ENCODE measurements at regions not wholly inside any gene's neighbourhood (a gene's known extent, or its start where the extent isn't known, plus 50 kb on each side); places are given as distances from the start of the nearest gene placed in this dataset.

DNA sequence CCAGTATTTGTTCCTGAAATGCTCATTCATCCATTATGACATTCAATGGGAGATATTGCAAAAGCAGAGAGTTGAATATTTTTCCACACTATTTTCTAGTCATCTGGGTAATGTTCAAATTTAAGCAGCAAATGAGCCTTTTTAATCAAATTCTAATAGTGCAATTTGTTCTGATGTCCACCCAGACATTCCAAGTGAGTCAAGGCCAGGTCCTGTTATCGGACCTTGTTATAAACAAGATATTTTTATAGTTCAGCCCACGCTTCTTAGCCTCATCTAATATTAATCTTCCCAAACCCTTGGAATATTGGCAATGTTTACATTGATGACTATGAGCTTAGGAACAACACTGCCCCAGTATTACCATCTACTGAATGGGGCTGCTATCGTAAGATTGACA, 500.1 kb upstream of the PHF14 start:
- Histone ChIP-seq H3K4me3 (no peak overlapping the region), H3K27ac (no peak overlapping the region), H3K36me3 (no peaks in the 10 kb centered on the region), H3K4me1 (ENCODE audit: low read depth) (no peaks in the 10 kb centered on the region), H3K9me3 (ENCODE audit: low read depth) (no peaks in the 10 kb centered on the region), H3K27me3 (no peaks in the 10 kb centered on the region)
- TF ChIP-seq, protein P1, sequence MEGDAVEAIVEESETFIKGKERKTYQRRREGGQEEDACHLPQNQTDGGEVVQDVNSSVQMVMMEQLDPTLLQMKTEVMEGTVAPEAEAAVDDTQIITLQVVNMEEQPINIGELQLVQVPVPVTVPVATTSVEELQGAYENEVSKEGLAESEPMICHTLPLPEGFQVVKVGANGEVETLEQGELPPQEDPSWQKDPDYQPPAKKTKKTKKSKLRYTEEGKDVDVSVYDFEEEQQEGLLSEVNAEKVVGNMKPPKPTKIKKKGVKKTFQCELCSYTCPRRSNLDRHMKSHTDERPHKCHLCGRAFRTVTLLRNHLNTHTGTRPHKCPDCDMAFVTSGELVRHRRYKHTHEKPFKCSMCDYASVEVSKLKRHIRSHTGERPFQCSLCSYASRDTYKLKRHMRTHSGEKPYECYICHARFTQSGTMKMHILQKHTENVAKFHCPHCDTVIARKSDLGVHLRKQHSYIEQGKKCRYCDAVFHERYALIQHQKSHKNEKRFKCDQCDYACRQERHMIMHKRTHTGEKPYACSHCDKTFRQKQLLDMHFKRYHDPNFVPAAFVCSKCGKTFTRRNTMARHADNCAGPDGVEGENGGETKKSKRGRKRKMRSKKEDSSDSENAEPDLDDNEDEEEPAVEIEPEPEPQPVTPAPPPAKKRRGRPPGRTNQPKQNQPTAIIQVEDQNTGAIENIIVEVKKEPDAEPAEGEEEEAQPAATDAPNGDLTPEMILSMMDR (IDR thresholded peaks at IDR 0.05; ENCODE audit: low read depth, low read length), result no peak
- no peak for DNase-seq (ENCODE audit: low read depth in 1 of 2, low spot score in 1 of 2)

DNA sequence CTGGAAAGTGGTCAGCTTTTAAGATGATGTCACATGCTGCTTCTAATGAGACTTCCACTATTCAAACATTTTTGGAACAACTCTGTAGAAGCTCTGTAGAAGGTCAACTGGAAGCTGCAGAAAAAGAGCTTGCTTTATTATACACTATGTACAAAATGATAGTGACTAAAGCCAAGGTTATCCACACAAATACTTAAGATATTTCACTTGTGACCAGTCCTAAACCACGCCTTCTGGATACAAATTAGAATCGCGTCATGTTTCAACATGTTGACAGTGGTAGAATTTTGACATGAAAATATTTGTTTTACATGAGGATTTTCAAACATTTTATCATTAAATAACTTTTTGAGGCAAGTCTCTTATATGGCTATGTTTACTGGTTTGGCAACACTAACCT, 499.6 kb upstream of the PHF14 start:
- Histone ChIP-seq H3K4me1 (ENCODE audit: low read depth) (no peaks in the 10 kb centered on the region), H3K4me3 (no peak overlapping the region), H3K27me3 (no peaks in the 10 kb centered on the region), H3K27ac (no peak overlapping the region), H3K9me3 (ENCODE audit: low read depth) (no peaks in the 10 kb centered on the region), H3K36me3 (no peaks in the 10 kb centered on the region)
- TF ChIP-seq, protein P1 (IDR thresholded peaks at IDR 0.05; ENCODE audit: low read depth, low read length), result no peak
- DNase-seq (ENCODE audit: low read depth in 1 of 2, low spot score in 1 of 2), result no peak

DNA sequence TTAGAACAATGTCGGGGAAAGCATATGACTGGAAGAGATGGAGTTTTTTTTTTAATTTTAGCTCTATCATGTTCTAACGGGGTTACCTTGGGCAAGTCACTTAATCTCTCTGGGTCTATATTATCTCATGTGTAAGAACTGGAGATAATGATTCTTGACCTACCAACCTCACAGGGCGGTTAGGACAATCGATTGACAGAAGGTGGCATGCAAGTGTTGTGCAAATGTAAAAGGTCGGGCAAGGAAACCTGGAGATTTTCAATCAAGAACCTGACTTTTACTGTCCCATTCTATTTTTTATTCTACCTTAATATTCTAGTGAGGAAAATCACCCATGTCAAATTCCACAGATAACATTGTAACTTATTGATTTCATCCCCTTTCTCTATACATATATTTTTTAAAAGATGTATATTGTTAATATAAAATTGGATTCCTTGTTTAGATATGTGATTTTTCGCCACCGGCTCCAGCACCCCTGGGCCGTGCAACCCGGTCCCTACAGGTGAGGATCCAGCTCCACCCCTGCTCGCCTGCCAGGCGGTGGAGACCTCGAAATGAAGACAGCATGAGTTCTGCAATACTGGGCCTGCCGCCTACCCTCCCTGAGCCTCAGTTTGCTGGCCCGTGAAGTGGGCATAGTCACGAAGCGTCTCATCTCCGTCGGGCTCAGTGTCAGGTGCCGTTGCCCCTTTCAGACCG, 497.6 kb upstream of the PHF14 start:
- no peak overlapping the region for H3K27ac ChIP-seq
- no peaks in the 10 kb centered on the region for H3K4me1 ChIP-seq (ENCODE audit: low read depth)
- no peaks in the 10 kb centered on the region for H3K36me3 ChIP-seq
- DNase-seq (ENCODE audit: low read depth in 1 of 2, low spot score in 1 of 2), result no peak
- no peaks in the 10 kb centered on the region for H3K27me3 ChIP-seq
- H3K4me3 ChIP-seq, result no peak overlapping the region
- TF ChIP-seq, protein P1 (IDR thresholded peaks at IDR 0.05; ENCODE audit: low read depth, low read length), result no peak
- no peaks in the 10 kb centered on the region for H3K9me3 ChIP-seq (ENCODE audit: low read depth)

DNA sequence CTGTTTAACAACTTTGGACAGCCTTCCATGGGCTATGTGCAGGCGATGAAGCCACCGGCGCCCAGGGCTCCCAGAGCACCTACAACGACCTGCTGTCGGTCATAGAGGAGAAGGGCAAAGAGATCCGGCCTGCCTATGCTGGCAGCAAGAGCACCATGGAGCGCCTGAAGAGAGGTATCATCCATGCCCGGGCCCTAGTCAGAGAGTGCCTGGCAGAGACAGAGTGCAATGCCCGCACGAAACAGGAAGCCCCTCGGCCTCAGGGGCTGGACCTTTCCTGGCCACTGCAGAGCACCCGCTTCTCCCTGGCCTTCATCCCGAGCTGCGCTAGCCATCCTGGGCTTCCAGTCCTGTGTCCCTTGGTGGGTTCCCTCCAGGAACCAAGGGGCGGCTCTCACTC, 497.0 kb upstream of the PHF14 start:
- TF ChIP-seq, protein P1 (IDR thresholded peaks at IDR 0.05; ENCODE audit: low read depth, low read length), result no peak
- Histone ChIP-seq H3K27ac (no peak overlapping the region), H3K9me3 (ENCODE audit: low read depth) (no peaks in the 10 kb centered on the region), H3K27me3 (no peaks in the 10 kb centered on the region), H3K4me3 (no peak overlapping the region), H3K4me1 (ENCODE audit: low read depth) (no peaks in the 10 kb centered on the region), H3K36me3 (no peaks in the 10 kb centered on the region)
- no peak for DNase-seq (ENCODE audit: low read depth in 1 of 2, low spot score in 1 of 2)

DNA sequence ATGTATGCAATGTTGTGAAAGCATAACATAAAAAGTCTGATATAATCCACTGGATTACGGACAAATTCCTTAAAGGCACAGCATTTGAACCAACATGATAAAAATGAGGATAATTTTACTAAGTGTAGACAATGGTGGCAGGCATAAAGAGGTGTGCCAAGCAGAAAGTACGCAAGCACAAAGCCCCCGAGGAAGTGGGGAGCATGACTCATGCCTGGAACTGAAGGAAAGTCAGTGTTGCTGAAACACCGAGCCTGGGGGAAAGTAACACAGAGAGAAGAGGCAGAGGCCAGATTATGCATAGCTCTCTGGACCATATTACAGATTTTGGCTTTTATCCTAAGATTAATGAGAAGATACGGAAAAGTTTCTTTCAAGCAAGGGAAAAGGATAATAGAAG, 490.0 kb upstream of the PHF14 start:
- no peak overlapping the region for H3K4me3 ChIP-seq
- H3K27me3 ChIP-seq, result no peaks in the 10 kb centered on the region
- no peaks in the 10 kb centered on the region for H3K4me1 ChIP-seq (ENCODE audit: low read depth)
- no peaks in the 10 kb centered on the region for H3K36me3 ChIP-seq
- H3K27ac ChIP-seq, result no peak overlapping the region
- no peaks in the 10 kb centered on the region for H3K9me3 ChIP-seq (ENCODE audit: low read depth)
- no peak for DNase-seq (ENCODE audit: low read depth in 1 of 2, low spot score in 1 of 2)
- TF ChIP-seq, protein P1 (IDR thresholded peaks at IDR 0.05; ENCODE audit: low read depth, low read length), result no peak

All from cardiac muscle cell (in vitro differentiated cells and primary cell).